ENCODE measurements at regions not wholly inside any gene's neighbourhood (a gene's known extent, or its start where the extent isn't known, plus 50 kb on each side); places are given as distances from the start of the nearest gene placed in this dataset.
"Not testable (repeated sequence)": the region's sequence is repeated elsewhere in the genome, so short reads cannot be mapped to it uniquely, and the experiment has no call there.

DNA sequence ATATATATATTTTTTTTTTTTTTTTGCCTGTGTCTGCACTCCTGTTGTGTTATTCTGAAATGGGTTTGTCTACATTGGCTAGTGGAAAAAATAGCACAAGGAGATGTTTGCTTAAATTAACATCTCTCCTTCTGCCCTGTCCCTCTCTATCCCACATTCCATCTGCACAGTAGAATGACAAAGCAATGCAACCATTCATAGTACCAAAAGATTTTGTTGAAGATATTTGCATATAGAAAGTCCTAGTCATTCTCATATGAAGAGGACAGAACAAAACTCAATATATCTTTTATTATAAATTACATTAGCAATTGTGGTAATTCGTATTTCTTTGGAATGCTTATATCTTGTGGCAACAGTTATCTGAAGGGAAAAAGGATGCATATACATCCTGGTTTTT, 88.3 kb upstream of the AGA start:
- H3K27me3 ChIP-seq (replicated peaks in 1 of 2; ENCODE audit: control insufficient read depth in 2 of 2, insufficient read depth in 2 of 2, low read length in 1 of 2), result no peaks in the 10 kb centered on the region
- in situ Hi-C loops (cut with MboI) (no loop called here), intact Hi-C loops (cut with micrococcal nuclease; ENCODE audit: unreplicated experiment) (no loop called here)
- ChIA-PET RAD21 (ENCODE audit: unreplicated experiment) (no interaction called here), POLR2A (no interaction called here), CTCF (no interaction called here), SMC1A (ENCODE audit: uncharacterized antibody, unreplicated experiment) (no interaction called here)
- H3K27ac ChIP-seq (ENCODE audit: control insufficient read depth, insufficient read depth), result no peak overlapping the region
- H3K79me2 ChIP-seq (ENCODE audit: control insufficient read depth, insufficient read depth, low read length), result no peaks in the 10 kb centered on the region
- no peaks in the 10 kb centered on the region for H4K20me1 ChIP-seq (ENCODE audit: control insufficient read depth, insufficient read depth)
- no peaks in the 10 kb centered on the region for H3K36me3 ChIP-seq (ENCODE audit: control insufficient read depth in 2 of 2, insufficient read depth in 2 of 2, low read length in 1 of 2)
- H3K4me3 ChIP-seq, result no peak overlapping the region
- no peak for TF ChIP-seq SMARCA5 (IDR thresholded peaks at IDR 0.05)
- TF ChIP-seq SIN3A (IDR thresholded peaks at IDR 0.05; ENCODE audit: low read depth, low read length), result no peak
- 0% methylated on average over 1 of the region's 1 CpG for WGBS (ENCODE audit: insufficient coverage, insufficient replicate concordance, low lambda C conversion rate, missing lambda C conversion rate)
- DNase-seq (ENCODE audit: low read depth, low spot score) (no peak), ATAC-seq (no peak), FAIRE-seq (no peak)
- no peaks in the 10 kb centered on the region for H3K4me1 ChIP-seq (ENCODE audit: control insufficient read depth, insufficient read depth, low read length)
- no peak overlapping the region for H3K9ac ChIP-seq (ENCODE audit: control insufficient read depth, insufficient read depth, low read length)
- H3K9me3 ChIP-seq (replicated peaks; ENCODE audit: control insufficient read depth, insufficient read depth, low read length), result no peaks in the 10 kb centered on the region
- H2AFZ ChIP-seq (ENCODE audit: control insufficient read depth, low read depth, low read length), result no peak overlapping the region
- H3K4me2 ChIP-seq (ENCODE audit: control insufficient read depth, insufficient read depth), result no peak overlapping the region
- BruUV-seq (replicated peaks), result no TSS peak

- FAIRE-seq, result no peak
- 23% methylated on average over 2 of the region's 2 CpGs for WGBS (ENCODE audit: insufficient coverage, insufficient replicate concordance, low lambda C conversion rate, missing lambda C conversion rate)
- CTCF ChIA-PET, result no interaction called here
- ATAC-seq, result no peak
- Histone ChIP-seq H3K36me3 (ENCODE audit: control insufficient read depth in 2 of 2, insufficient read depth in 2 of 2, low read length in 1 of 2) (no peaks in the 10 kb centered on the region), H3K27ac (ENCODE audit: control insufficient read depth, insufficient read depth) (no peak overlapping the region), H3K9me3 (replicated peaks; ENCODE audit: control insufficient read depth, insufficient read depth, low read length) (no peaks in the 10 kb centered on the region), H2AFZ (ENCODE audit: control insufficient read depth, low read depth, low read length) (no peak overlapping the region), H3K27me3 (replicated peaks in 1 of 2; ENCODE audit: control insufficient read depth in 2 of 2, insufficient read depth in 2 of 2, low read length in 1 of 2) (no peaks in the 10 kb centered on the region), H3K79me2 (ENCODE audit: control insufficient read depth, insufficient read depth, low read length) (no peaks in the 10 kb centered on the region), H3K4me3 (no peak overlapping the region), H3K4me2 (ENCODE audit: control insufficient read depth, insufficient read depth) (no peak overlapping the region), H3K9ac (ENCODE audit: control insufficient read depth, insufficient read depth, low read length) (no peak overlapping the region), H4K20me1 (ENCODE audit: control insufficient read depth, insufficient read depth) (no peaks in the 10 kb centered on the region), H3K4me1 (ENCODE audit: control insufficient read depth, insufficient read depth, low read length) (no peaks in the 10 kb centered on the region)
- intact Hi-C loops (cut with micrococcal nuclease; ENCODE audit: unreplicated experiment), result no loop called here
- SMC1A ChIA-PET (ENCODE audit: uncharacterized antibody, unreplicated experiment), result interaction anchor here (1.0 kb wide), 1 partner anchor 39 kb away, joined by 3 read pairs; no protein-coding TSS in a partner anchor
- POLR2A ChIA-PET, result no interaction called here
- no peak for DNase-seq (ENCODE audit: low read depth, low spot score)
- RAD21 ChIA-PET (ENCODE audit: unreplicated experiment), result no interaction called here
- no TSS peak for BruUV-seq (replicated peaks)
- in situ Hi-C loops (cut with MboI), result no loop called here
- TF ChIP-seq ZSCAN29 (IDR thresholded peaks at IDR 0.05), result no peak
- no peak for TF ChIP-seq SREBF1 (IDR thresholded peaks at IDR 0.05; ENCODE audit: low read length)
Observed at GRCh38 chr4:177532358-177532757, 90.1 kb upstream of the AGA start.

- POLR2A ChIA-PET; H3K27me3 ChIP-seq (replicated peaks in 1 of 2; ENCODE audit: control insufficient read depth in 2 of 2, insufficient read depth in 2 of 2, low read length in 1 of 2); H2AFZ ChIP-seq (ENCODE audit: control insufficient read depth, low read depth, low read length); H3K9me3 ChIP-seq (replicated peaks; ENCODE audit: control insufficient read depth, insufficient read depth, low read length); H3K36me3 ChIP-seq (ENCODE audit: control insufficient read depth in 2 of 2, insufficient read depth in 2 of 2, low read length in 1 of 2); H3K9ac ChIP-seq (ENCODE audit: control insufficient read depth, insufficient read depth, low read length); BruUV-seq (replicated peaks); DNase-seq (ENCODE audit: low read depth, low spot score); H3K4me1 ChIP-seq (ENCODE audit: control insufficient read depth, insufficient read depth, low read length); H3K4me2 ChIP-seq (ENCODE audit: control insufficient read depth, insufficient read depth); SMC1A ChIA-PET (ENCODE audit: uncharacterized antibody, unreplicated experiment); CTCF ChIA-PET; H3K79me2 ChIP-seq (ENCODE audit: control insufficient read depth, insufficient read depth, low read length); in situ Hi-C loops (cut with MboI); H3K27ac ChIP-seq (ENCODE audit: control insufficient read depth, insufficient read depth); intact Hi-C loops (cut with micrococcal nuclease; ENCODE audit: unreplicated experiment); RAD21 ChIA-PET (ENCODE audit: unreplicated experiment); ATAC-seq; H3K4me3 ChIP-seq; FAIRE-seq; H4K20me1 ChIP-seq (ENCODE audit: control insufficient read depth, insufficient read depth): not testable (repeated sequence)
- WGBS (ENCODE audit: insufficient coverage, insufficient replicate concordance, low lambda C conversion rate, missing lambda C conversion rate), result 32% methylated on average over 3 of the region's 3 CpGs
Observed at GRCh38 chr4:177534841-177535240, 92.6 kb upstream of the AGA start.

All from GM12878 (cell line).